ENCODE measurements at regions not wholly inside any gene's neighbourhood (a gene's known extent, or its start where the extent isn't known, plus 50 kb on each side); places are given as distances from the start of the nearest gene placed in this dataset.

DNA sequence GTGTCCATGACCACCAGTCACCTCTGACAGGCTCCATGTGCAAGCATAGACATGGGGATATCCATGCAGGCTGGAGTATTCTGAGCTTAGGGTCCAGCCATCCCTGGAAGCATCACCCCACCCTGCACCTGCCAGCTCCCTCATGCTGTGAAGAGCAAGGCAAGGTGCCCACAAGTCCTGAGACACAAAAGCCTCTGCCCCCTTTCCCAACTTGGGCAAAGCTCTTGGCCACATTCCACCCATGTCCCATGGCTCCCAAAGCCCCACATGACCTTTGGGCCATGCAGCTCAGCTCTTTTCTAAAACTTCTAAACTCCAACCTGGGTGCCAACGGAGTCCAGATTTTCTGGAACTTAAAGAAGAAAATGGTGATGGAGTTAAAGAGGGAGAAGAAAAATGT is 99.8 kb upstream of the SH3BP4 start:
- TF ChIP-seq POLR2AphosphoS5 (IDR thresholded peaks at IDR 0.05; ENCODE audit: borderline replicate concordance, low read depth, low read length) (no peak), EZH2 (IDR thresholded peaks at IDR 0.05) (no peak), FOXP2 (optimal IDR thresholded peaks at IDR 0.05; ENCODE audit: control extremely low read depth, extremely low read length, insufficient read depth) (no peak)
